HG02798 (cell line): ENCODE measurements at regions not wholly inside any gene's neighbourhood (a gene's known extent, or its start where the extent isn't known, plus 50 kb on each side); places are given as distances from the start of the nearest gene placed in this dataset.

Experiments used
- ATAC-seq: cut with Tn5 transposase; IDR thresholded peaks from one replicate; pipeline ENCODE4 v1.9.1; 2021; ENCODE audit warnings: mild to moderate bottlenecking; ENCODE audit not compliant: unreplicated experiment, poor library complexity

GRCh38 chr4:36702245-36702644, 420.8 kb downstream of the DTHD1 start:
- no peak for ATAC-seq

- ATAC-seq: peak; percentile 74
Observed at GRCh38 chr4:36704289-36704688, 422.9 kb downstream of the DTHD1 start.

- ATAC-seq: no peak
Observed at GRCh38 chr4:36709991-36710390, 428.6 kb downstream of the DTHD1 start.

GRCh38 chr4:36712013-36712412, 430.6 kb downstream of the DTHD1 start:
- ATAC-seq: no peak

- no peak for ATAC-seq
Observed at GRCh38 chr4:36716874-36717273, 435.5 kb downstream of the DTHD1 start.

- ATAC-seq: no peak
Observed at GRCh38 chr4:36719425-36719824, 438.0 kb downstream of the DTHD1 start.

GRCh38 chr4:36722986-36723385, 441.6 kb downstream of the DTHD1 start:
- ATAC-seq: no peak

- ATAC-seq: no peak
Observed at GRCh38 chr4:36734334-36734733, 452.9 kb downstream of the DTHD1 start.

- no peak for ATAC-seq
Observed at GRCh38 chr4:36737691-36738090, 456.3 kb downstream of the DTHD1 start.

GRCh38 chr4:36740796-36741310, 459.4 kb downstream of the DTHD1 start:
- ATAC-seq: no peak

- ATAC-seq: no peak
Observed at GRCh38 chr4:36747277-36748129, 466.1 kb downstream of the DTHD1 start.

GRCh38 chr4:36753048-36753447, 471.6 kb downstream of the DTHD1 start:
- no peak for ATAC-seq

- no peak for ATAC-seq
Observed at GRCh38 chr4:36757580-36758311, 476.3 kb downstream of the DTHD1 start.

GRCh38 chr4:36758312-36759178, 477.1 kb downstream of the DTHD1 start:
- ATAC-seq: no peak

- no peak for ATAC-seq
Observed at GRCh38 chr4:36761607-36762006, 480.2 kb downstream of the DTHD1 start.

- no peak for ATAC-seq
Observed at GRCh38 chr4:36763814-36764213, 480.7 kb upstream of the NWD2 start.

GRCh38 chr4:36767596-36767995, 476.9 kb upstream of the NWD2 start:
- ATAC-seq: no peak

GRCh38 chr4:36771411-36772153, 473.0 kb upstream of the NWD2 start:
- ATAC-seq: peak; percentile 57

- peak; percentile 47 for ATAC-seq
Observed at GRCh38 chr4:36772154-36772516, 472.4 kb upstream of the NWD2 start.

- no peak for ATAC-seq
Observed at GRCh38 chr4:36773467-36773866, 471.1 kb upstream of the NWD2 start.
